VCaP (cell line): ENCODE measurements at regions not wholly inside any gene's neighbourhood (a gene's known extent, or its start where the extent isn't known, plus 50 kb on each side); places are given as distances from the start of the nearest gene placed in this dataset.
"Not testable (repeated sequence)": the region's sequence is repeated elsewhere in the genome, so short reads cannot be mapped to it uniquely, and the experiment has no call there.

Source experiments
- H3K27ac ChIP-seq: fragments of 450-650 bp; 2 replicates; pipeline ENCODE4 v1.5.1; 2017
- CTCF ChIP-seq: fragments of 450-650 bp; conservative IDR thresholded peaks from 2 replicates; pipeline ENCODE4 v1.5.1; 2017; ENCODE audit warnings: mild to moderate bottlenecking, moderate library complexity

- H3K27ac ChIP-seq, result no peak overlapping the region
- TF ChIP-seq CTCF, result no peak
Observed at GRCh38 chr4:103415801-103416200, 217.7 kb upstream of the CENPE start.

GRCh38 chr4:103412646-103413045, 214.5 kb upstream of the CENPE start:
- H3K27ac ChIP-seq, result not testable (repeated sequence)

- TF ChIP-seq CTCF, result no peak
- H3K27ac ChIP-seq, result no peak overlapping the region
Observed at GRCh38 chr4:103410386-103410785, 212.2 kb upstream of the CENPE start.

GRCh38 chr4:103405415-103405814, 207.3 kb upstream of the CENPE start:
- no peak overlapping the region for H3K27ac ChIP-seq
- TF ChIP-seq CTCF, result no peak

GRCh38 chr4:103403619-103404018, 205.5 kb upstream of the CENPE start:
- H3K27ac ChIP-seq, result no peak overlapping the region
- TF ChIP-seq CTCF, result no peak

GRCh38 chr4:103402198-103402597, 204.1 kb upstream of the CENPE start:
- H3K27ac ChIP-seq, result no peak overlapping the region
- TF ChIP-seq CTCF, result no peak

- no peak for TF ChIP-seq CTCF
- H3K27ac ChIP-seq, result no peak overlapping the region
Observed at GRCh38 chr4:103400405-103400804, 202.3 kb upstream of the CENPE start.

- no peak for TF ChIP-seq CTCF
- H3K27ac ChIP-seq, result no peak overlapping the region
Observed at GRCh38 chr4:103397541-103397940, 199.4 kb upstream of the CENPE start.

GRCh38 chr4:103387508-103388011, 189.4 kb upstream of the CENPE start:
- not testable (repeated sequence) for H3K27ac ChIP-seq

GRCh38 chr4:103385565-103385964, 187.4 kb upstream of the CENPE start:
- not testable (repeated sequence) for H3K27ac ChIP-seq
